Peyer's patch (tissue), 4 donors: ENCODE measurements at regions not wholly inside any gene's neighbourhood (a gene's known extent, or its start where the extent isn't known, plus 50 kb on each side); places are given as distances from the start of the nearest gene placed in this dataset.

Source experiments
- CTCF ChIP-seq, 6 experiments: fragments of 450-650 bp in 4 of 6; fragments of 200-600 bp in 2 of 6; sonication (generic) in 1 of 6; IDR thresholded peaks; one replicate each; pipeline ENCODE4 v1.5.1; 2017 to 2019; ENCODE audit warnings: antibody characterized with exemption in 6 of 6, mild to moderate bottlenecking in 3 of 6, moderate library complexity in 1 of 6
- POLR2A ChIP-seq, 2 donors: fragments of 450-650 bp; IDR thresholded peaks; one replicate each; pipeline ENCODE4 v1.5.1; 2017; ENCODE audit warnings: antibody characterized with exemption in 2 of 2, mild to moderate bottlenecking in 2 of 2, moderate library complexity in 2 of 2

GRCh38 chr18:47331026-47331425 lies 79.6 kb upstream of the SKOR2 start:
- no peak for TF ChIP-seq CTCF (IDR thresholded peaks at IDR 0.05)
- no peak for TF ChIP-seq POLR2A (IDR thresholded peaks at IDR 0.05)
